GM10266 (cell line): ENCODE measurements at regions not wholly inside any gene's neighbourhood (a gene's known extent, or its start where the extent isn't known, plus 50 kb on each side); places are given as distances from the start of the nearest gene placed in this dataset.

ENCODE experiments used
- DNase-seq: peaks from one replicate; pipeline ENCODE4 v3.0.0; 2012; ENCODE audit errors: extremely low spot score
- TF ChIP-seq, protein P1 (sequence below): IDR thresholded peaks from 2 replicates; pipeline ENCODE4 v1.5.1; 2012; ENCODE audit warnings: mild to moderate bottlenecking, low read depth; ENCODE audit not compliant: control insufficient read depth, insufficient read depth; ENCODE audit errors: missing control alignments

DNA sequence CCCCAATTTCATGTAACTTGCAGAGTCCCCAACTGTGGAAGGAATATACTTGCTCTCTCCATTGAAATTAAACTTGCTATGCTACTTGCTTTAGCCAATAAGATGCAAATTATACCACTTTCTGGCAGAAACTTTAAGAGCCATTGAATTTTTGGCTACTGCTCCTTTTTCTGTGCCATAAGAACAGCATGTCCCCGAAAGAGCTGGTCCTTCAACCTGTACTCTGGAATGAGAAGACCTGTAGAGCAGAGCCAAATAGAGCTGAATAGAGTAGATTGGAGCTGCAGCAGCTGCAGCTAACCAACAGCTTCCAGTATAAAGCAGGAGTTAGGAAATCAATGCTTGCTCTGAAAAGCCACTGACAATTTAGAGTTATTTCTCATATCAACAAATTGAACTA, 472.3 kb upstream of the B3GALT2 start:
- no peak for DNase-seq
- TF ChIP-seq, protein P1, sequence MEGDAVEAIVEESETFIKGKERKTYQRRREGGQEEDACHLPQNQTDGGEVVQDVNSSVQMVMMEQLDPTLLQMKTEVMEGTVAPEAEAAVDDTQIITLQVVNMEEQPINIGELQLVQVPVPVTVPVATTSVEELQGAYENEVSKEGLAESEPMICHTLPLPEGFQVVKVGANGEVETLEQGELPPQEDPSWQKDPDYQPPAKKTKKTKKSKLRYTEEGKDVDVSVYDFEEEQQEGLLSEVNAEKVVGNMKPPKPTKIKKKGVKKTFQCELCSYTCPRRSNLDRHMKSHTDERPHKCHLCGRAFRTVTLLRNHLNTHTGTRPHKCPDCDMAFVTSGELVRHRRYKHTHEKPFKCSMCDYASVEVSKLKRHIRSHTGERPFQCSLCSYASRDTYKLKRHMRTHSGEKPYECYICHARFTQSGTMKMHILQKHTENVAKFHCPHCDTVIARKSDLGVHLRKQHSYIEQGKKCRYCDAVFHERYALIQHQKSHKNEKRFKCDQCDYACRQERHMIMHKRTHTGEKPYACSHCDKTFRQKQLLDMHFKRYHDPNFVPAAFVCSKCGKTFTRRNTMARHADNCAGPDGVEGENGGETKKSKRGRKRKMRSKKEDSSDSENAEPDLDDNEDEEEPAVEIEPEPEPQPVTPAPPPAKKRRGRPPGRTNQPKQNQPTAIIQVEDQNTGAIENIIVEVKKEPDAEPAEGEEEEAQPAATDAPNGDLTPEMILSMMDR, result no peak

DNA sequence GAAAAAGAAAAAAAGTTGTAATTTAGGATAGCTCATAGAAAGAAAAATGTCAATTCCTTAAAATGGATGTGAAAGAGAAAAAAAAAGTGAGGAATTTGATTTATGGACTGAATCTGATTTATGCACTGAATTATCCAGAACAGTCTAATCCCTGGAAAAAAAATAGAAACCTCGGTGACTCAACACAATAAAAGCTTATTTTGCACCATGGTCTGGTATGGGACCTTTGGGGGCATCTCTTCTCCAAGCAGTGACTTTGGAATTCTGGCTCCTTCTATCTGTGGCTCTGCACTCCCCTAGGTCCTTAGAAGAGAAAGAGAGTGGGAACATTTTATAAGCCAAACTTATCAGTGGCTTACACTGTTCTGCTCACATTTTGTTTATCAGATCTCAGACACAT, 471.7 kb upstream of the B3GALT2 start:
- DNase-seq, result no peak
- TF ChIP-seq, protein P1, result no peak

DNA sequence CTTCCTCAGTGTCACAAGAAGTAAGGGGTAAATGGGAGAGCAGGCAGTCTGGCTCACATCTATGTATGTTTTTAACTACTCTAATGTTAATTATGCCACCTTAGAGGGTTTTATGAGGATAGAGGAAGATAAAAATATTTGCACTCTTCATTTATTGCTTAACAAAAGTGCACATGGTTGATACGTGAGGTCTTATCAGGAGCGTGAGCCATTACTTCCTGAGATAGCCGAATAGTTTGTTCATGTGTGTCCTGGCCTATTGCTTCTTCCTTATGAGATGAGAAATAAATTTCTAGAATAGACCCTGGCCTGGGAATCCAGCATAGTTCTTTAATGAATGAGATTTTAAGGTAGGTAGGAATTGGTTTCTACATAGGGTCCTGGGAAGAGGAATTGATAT, 471.1 kb upstream of the B3GALT2 start:
- TF ChIP-seq, protein P1, result no peak
- DNase-seq, result no peak

DNA sequence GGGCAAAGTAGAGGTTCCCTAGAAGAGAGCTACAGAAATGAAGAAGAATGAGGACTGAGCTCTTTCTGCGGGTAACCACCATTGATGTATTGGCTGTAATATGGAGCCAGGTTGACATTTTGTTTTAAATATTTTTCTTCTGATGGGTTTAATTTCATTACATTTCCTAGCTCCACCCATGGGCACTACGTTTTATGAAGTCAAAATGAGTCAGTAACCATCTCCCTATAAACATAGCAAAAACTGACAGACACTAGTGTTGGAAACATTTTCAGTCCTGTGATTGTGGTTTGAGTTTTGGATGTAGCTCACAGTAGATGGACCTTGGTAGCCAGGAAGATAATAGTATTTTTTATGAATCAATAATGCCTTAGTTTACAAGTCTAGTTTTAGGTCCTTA, 470.4 kb upstream of the B3GALT2 start:
- no peak for DNase-seq
- TF ChIP-seq, protein P1, result no peak

DNA sequence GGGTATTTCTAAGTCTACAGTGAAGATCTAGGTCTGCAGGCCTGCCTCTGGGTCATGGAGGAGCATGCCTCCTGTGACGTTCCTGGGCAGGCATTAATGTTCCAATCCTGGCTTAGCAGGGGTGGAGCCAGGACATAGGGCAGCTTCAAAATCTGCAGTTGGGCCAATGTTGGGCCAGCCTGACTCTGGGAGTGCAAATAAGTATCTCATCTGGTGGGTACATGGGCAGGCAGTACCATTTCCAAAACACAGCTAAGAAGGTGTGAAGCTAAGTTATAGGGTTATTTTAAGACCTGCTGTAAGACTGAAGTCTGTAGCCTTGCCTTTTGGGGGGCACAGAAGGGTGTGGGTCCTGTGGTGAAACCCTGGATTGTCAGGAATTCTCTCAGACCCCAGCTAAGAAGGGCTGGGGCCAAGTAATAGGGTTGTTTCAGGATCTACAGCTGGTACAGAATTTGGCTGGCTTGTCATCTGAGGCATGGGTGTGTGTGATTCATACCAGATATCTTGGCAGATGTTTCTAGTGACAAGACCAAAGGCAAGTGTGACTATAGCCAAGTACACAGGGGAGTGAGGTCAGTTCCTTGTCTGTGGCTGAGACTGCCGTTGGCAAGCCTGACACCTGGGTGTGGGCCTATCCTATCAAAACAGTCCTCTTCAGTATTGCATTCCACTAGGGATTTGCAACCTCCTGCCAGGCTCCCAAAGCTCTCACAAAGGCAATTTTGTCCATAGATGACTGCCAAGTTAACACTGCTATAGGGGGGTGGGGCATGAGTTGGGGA, 468.7 kb upstream of the B3GALT2 start:
- TF ChIP-seq, protein P1, result no peak
- no peak for DNase-seq

DNA sequence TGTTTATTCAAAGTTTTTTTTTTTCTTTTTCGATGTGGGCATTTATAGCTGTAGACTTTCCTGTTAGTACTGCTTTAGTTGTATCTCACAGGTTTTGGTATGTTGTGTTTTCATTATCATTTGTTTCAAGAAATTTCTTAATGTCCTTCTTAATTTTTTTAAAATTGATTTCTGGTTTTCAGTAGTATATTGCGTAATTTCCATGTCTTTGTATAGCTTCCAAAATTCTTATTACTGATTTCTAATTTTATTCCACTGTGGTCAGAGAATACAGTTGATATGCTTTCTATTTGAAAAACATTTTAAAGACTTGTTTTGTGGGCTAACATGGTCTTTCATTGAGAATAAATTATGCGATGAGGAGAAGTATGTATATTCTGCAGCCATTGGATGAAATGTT, 463.2 kb upstream of the B3GALT2 start:
- TF ChIP-seq, protein P1, result no peak
- DNase-seq, result no peak

DNA sequence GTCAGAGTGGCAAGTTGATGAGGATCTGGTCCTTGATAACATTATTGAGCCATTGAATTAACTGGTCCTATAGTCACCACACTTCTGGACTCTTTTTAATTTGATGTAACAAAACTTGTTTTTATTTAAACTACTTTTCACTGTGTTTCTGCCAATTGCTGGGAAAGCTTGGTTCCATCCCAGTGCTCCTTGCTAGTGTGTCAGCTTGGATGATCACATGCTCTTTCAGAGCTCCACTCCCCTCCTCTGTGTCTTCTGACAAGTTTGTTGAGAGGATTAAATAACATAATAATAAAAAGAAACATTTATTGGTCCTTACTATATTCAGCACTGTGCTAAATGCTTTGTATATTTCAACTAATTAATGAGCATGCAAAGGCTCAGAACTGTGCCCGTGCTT, 448.5 kb upstream of the B3GALT2 start:
- DNase-seq, result no peak
- TF ChIP-seq, protein P1, result no peak
